ENCODE measurements at regions not wholly inside any gene's neighbourhood (a gene's known extent, or its start where the extent isn't known, plus 50 kb on each side); places are given as distances from the start of the nearest gene placed in this dataset.
A peak's percentile ranks its signal among the peaks of the same experiment; 100 is the strongest.
"Not testable (repeated sequence)": the region's sequence is repeated elsewhere in the genome, so short reads cannot be mapped to it uniquely, and the experiment has no call there.

DNA sequence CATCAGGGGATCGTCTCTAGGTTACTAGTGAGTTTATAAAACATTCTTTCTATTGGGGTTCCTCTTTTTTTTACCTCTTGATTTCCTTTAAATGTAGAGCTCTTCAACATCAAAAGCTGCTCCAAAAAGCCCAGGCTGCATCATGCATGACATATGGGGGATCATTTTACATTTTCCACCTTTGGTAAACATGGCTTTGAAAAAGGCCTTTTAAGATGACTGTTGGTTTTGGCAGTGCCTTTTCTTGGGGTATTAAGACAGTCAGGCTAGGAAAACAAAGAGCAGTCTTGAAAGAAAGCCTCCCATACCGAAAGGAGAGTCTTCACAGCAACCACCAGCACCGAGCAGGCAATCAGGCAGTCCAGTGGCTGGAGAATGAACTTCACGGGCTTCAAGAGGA is 73.2 kb downstream of the NPEPL1 start:
- no peak for DNase-seq
- no peak overlapping the region for H3K27ac ChIP-seq (ENCODE audit: low read depth in 1 of 2, low read length in 2 of 2)
- no peaks in the 10 kb centered on the region for H3K9me3 ChIP-seq (replicated peaks in 1 of 2; ENCODE audit: control insufficient read depth in 1 of 2, insufficient read depth in 1 of 2, low read length in 2 of 2)
- intact Hi-C loops (cut with micrococcal nuclease): no loop called here
- H3K27me3 Mint-ChIP-seq (ENCODE audit: low read depth in 3 of 3): peaks cover 4 to 12% (median 5%) of the 10 kb centered on the region in 3 donors
- peaks cover 0 to 3% of the 10 kb centered on the region in 2 donors for H3K27me3 ChIP-seq (ENCODE audit: control insufficient read depth in 2 of 2, insufficient read depth in 2 of 2, low read length in 2 of 2)
- peaks cover 4% of the 10 kb centered on the region for H3K4me1 Mint-ChIP-seq
- H3K27ac Mint-ChIP-seq: no peak overlapping the region
- no peak overlapping the region for H2AFZ ChIP-seq (ENCODE audit: insufficient read depth, low read depth, low read length, poor library complexity, severe bottlenecking)
- TF ChIP-seq, protein P1, sequence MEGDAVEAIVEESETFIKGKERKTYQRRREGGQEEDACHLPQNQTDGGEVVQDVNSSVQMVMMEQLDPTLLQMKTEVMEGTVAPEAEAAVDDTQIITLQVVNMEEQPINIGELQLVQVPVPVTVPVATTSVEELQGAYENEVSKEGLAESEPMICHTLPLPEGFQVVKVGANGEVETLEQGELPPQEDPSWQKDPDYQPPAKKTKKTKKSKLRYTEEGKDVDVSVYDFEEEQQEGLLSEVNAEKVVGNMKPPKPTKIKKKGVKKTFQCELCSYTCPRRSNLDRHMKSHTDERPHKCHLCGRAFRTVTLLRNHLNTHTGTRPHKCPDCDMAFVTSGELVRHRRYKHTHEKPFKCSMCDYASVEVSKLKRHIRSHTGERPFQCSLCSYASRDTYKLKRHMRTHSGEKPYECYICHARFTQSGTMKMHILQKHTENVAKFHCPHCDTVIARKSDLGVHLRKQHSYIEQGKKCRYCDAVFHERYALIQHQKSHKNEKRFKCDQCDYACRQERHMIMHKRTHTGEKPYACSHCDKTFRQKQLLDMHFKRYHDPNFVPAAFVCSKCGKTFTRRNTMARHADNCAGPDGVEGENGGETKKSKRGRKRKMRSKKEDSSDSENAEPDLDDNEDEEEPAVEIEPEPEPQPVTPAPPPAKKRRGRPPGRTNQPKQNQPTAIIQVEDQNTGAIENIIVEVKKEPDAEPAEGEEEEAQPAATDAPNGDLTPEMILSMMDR (IDR thresholded peaks at IDR 0.05): no peak
- 86% methylated on average over 3 of the region's 4 CpGs for WGBS (ENCODE audit: insufficient coverage)
- H3K9ac ChIP-seq (ENCODE audit: insufficient read depth, low read length, poor library complexity, severe bottlenecking): no peak overlapping the region
- no peaks in the 10 kb centered on the region for H3K79me2 ChIP-seq (ENCODE audit: insufficient read depth, low read length)
- H3K4me3 ChIP-seq (replicated peaks in 1 of 3; ENCODE audit: low read depth in 2 of 3, low read length in 3 of 3): no peak overlapping the region
- H3K9me3 Mint-ChIP-seq: peaks cover 0 to 3% (median 0%) of the 10 kb centered on the region in 7 donors
- H4K20me1 ChIP-seq (ENCODE audit: insufficient read depth, low read length): no peaks in the 10 kb centered on the region
- no peaks in the 10 kb centered on the region for H3K36me3 ChIP-seq (replicated peaks in 1 of 2; ENCODE audit: control insufficient read depth in 1 of 2, insufficient read depth in 2 of 2, low read length in 2 of 2)
- H3K4me1 ChIP-seq (ENCODE audit: control insufficient read depth in 1 of 2, insufficient read depth in 2 of 2, low read length in 2 of 2): no peaks in the 10 kb centered on the region
- H3K36me3 Mint-ChIP-seq: no peaks in the 10 kb centered on the region
- H3K4me2 ChIP-seq (replicated peaks; ENCODE audit: extremely low read depth, low read length, poor library complexity, severe bottlenecking): no peak overlapping the region
- no peak overlapping the region for H3K4me3 Mint-ChIP-seq

DNA sequence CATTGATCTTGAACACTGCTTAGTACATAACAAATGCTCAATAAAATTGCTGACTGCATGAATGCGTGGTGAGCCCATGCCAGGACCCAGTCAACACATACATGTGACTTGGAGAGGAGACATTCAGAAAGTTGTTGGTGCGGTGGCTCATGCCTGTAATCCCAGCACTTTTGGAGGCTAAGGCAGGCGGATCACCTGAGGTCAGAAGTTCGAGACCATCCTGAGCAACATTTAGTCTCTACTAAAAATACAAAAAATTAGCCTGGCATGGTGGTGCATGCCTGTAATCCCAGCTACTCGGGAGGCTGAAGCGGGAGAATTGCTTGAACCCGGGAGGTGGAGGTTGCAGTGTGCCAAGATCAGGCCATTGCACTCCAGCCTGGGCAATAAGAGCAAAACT is 75.2 kb downstream of the NPEPL1 start:
- H3K27ac ChIP-seq (ENCODE audit: low read depth in 1 of 2, low read length in 2 of 2); H3K27me3 ChIP-seq (ENCODE audit: control insufficient read depth in 2 of 2, insufficient read depth in 2 of 2, low read length in 2 of 2); H2AFZ ChIP-seq (ENCODE audit: insufficient read depth, low read depth, low read length, poor library complexity, severe bottlenecking); H3K9ac ChIP-seq (ENCODE audit: insufficient read depth, low read length, poor library complexity, severe bottlenecking); H3K36me3 Mint-ChIP-seq; H3K4me2 ChIP-seq (replicated peaks; ENCODE audit: extremely low read depth, low read length, poor library complexity, severe bottlenecking); H4K20me1 ChIP-seq (ENCODE audit: insufficient read depth, low read length); H3K9me3 Mint-ChIP-seq; H3K36me3 ChIP-seq (replicated peaks in 1 of 2; ENCODE audit: control insufficient read depth in 1 of 2, insufficient read depth in 2 of 2, low read length in 2 of 2); H3K4me1 Mint-ChIP-seq; DNase-seq; H3K4me3 ChIP-seq (replicated peaks in 1 of 3; ENCODE audit: low read depth in 2 of 3, low read length in 3 of 3); H3K9me3 ChIP-seq (replicated peaks in 1 of 2; ENCODE audit: control insufficient read depth in 1 of 2, insufficient read depth in 1 of 2, low read length in 2 of 2); intact Hi-C loops (cut with micrococcal nuclease); H3K4me1 ChIP-seq (ENCODE audit: control insufficient read depth in 1 of 2, insufficient read depth in 2 of 2, low read length in 2 of 2); H3K79me2 ChIP-seq (ENCODE audit: insufficient read depth, low read length); H3K27ac Mint-ChIP-seq: not testable (repeated sequence)
- Mint-ChIP-seq H3K27me3 (ENCODE audit: low read depth in 3 of 3) (peaks cover 5 to 16% (median 13%) of the 10 kb centered on the region in 3 donors), H3K4me3 (peak overlapping the region in 1 of 2 donors; percentile 43)
- WGBS (ENCODE audit: insufficient coverage): 94% methylated on average over 4 of the region's 7 CpGs

All from CD14-positive monocyte (primary cell).